Colonic mucosa (tissue), 4 donors: ENCODE measurements at regions not wholly inside any gene's neighbourhood (a gene's known extent, or its start where the extent isn't known, plus 50 kb on each side); places are given as distances from the start of the nearest gene placed in this dataset.

Experiments used
- DNase-seq: peaks from one replicate; pipeline ENCODE4 v3.0.0-alpha.2; 2020
- H3K27ac ChIP-seq: fragments of 200-600 bp; one replicate; pipeline ENCODE4 v1.8.0; 2021
- H3K27me3 ChIP-seq: fragments of 200-600 bp; one replicate; pipeline ENCODE4 v1.8.0; 2021
- H3K36me3 ChIP-seq: fragments of 200-600 bp; one replicate; pipeline ENCODE4 v1.8.0; 2021
- H3K4me1 ChIP-seq: fragments of 200-600 bp; one replicate; pipeline ENCODE4 v1.8.0; 2021; ENCODE audit warnings: mild to moderate bottlenecking
- H3K4me3 ChIP-seq: fragments of 200-600 bp; one replicate; pipeline ENCODE4 v1.8.0; 2021
- H3K9ac ChIP-seq, 2 donors: one replicate each; pipeline ENCODE4 v1.7.0; 2013; ENCODE audit warnings: control low read depth in 2 of 2, low read depth in 2 of 2, low read length in 2 of 2
- H3K9me3 ChIP-seq: fragments of 200-600 bp; one replicate; pipeline ENCODE4 v1.8.0; 2021
- intact Hi-C: fragments of 100-400 bp; cut with DNase I; formaldehyde crosslinking; loops from one replicate; pipeline ENCODE4 v1.14.1; 2022
- TF ChIP-seq, protein P1 (sequence below): fragments of 200-600 bp; IDR thresholded peaks from one replicate; pipeline ENCODE4 v1.8.0; 2022; ENCODE audit warnings: antibody characterized with exemption, mild to moderate bottlenecking
- donor health status: healthy.
- donor health status: DM: no; HTN: no; CAD: no.
- donor health status: DM: no; HTN: no; CAD: no.

DNA sequence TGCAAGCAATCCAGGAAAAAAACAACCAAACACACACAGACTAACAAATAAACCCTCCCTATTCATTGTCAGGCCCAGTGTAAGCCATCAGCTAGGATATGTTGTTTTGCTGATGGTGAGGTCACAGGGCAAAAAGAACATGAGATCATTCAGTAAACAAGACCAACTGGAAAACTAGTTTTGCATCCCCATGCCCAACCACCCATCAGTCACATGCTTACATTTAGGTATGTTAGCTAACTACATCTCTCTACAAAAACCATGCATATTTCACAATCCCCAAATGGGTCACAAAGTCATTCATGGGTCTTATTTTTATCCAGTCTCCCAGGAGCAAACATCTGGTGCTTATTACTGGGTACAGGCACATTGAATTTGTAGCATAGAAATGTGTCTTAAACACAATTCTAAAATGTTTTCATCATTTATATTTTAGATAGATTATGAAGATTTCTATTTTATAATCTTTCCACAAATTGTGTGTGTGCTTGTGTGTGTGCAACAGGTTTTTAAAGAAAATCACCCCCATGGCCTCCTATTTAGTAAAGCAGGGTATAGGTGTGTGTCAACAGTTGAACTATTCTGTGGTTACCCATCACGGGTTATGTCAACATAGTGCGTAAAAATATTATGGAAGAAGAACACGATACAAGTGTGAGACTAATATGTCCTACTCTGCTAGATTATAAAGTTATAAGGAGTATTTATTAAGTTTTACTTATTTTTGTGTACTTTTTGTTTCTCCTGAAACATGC is 103.8 kb upstream of the AKR1E2 start:
- Histone ChIP-seq H3K9ac (no peak overlapping the region), H3K4me3 (no peak overlapping the region), H3K4me1 (peaks cover 4% of the 10 kb centered on the region), H3K27me3 (no peaks in the 10 kb centered on the region), H3K9me3 (no peaks in the 10 kb centered on the region), H3K27ac (no peak overlapping the region), H3K36me3 (no peaks in the 10 kb centered on the region)
- TF ChIP-seq, protein P1, sequence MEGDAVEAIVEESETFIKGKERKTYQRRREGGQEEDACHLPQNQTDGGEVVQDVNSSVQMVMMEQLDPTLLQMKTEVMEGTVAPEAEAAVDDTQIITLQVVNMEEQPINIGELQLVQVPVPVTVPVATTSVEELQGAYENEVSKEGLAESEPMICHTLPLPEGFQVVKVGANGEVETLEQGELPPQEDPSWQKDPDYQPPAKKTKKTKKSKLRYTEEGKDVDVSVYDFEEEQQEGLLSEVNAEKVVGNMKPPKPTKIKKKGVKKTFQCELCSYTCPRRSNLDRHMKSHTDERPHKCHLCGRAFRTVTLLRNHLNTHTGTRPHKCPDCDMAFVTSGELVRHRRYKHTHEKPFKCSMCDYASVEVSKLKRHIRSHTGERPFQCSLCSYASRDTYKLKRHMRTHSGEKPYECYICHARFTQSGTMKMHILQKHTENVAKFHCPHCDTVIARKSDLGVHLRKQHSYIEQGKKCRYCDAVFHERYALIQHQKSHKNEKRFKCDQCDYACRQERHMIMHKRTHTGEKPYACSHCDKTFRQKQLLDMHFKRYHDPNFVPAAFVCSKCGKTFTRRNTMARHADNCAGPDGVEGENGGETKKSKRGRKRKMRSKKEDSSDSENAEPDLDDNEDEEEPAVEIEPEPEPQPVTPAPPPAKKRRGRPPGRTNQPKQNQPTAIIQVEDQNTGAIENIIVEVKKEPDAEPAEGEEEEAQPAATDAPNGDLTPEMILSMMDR = no peak
- no peak for DNase-seq
- intact Hi-C loops = no loop called here

DNA sequence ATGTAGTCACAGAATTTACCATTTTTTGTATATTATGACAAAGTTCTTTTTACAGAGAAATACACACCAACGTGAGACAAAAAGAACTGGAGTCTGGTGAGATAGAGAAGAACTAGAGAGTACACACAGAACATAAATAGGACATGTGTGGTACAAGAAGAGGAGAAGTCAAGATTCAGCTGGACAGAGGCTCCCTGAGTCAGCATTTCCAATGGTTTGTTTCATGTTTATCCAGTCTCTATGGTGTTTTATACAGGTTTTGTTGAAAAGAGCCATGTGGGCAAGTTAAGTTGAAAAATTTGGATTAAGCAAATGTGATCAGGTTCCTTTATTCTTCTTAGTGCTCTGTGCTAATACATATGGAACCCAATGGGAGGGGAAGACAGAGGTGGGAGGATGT is 105.5 kb upstream of the AKR1E2 start:
- TF ChIP-seq, protein P1 = no peak
- Histone ChIP-seq H3K36me3 (no peaks in the 10 kb centered on the region), H3K9ac (no peak overlapping the region), H3K9me3 (no peaks in the 10 kb centered on the region), H3K4me1 (peaks cover under 1% of the 10 kb centered on the region), H3K27me3 (no peaks in the 10 kb centered on the region), H3K27ac (no peak overlapping the region), H3K4me3 (no peak overlapping the region)
- intact Hi-C loops = no loop called here
- DNase-seq = no peak

DNA sequence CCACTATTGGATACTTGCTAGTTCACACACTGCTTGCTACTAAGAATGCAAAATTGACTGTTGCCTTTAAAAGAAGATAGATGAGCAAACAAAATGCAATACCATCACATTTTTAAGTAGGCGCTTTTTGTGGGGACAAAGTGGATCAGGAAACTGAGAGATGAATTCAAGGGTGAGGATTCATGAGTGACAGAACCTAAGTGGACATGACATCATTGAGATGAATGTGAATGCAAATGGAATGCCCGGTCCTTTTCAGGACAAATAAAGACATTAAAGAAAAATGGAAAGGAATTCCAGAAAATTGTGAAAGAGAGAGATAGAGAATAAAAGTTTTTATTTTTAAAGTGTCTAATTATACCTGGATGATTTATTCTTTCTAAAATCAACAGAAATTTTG is 106.3 kb upstream of the AKR1E2 start:
- intact Hi-C loops = no loop called here

DNA sequence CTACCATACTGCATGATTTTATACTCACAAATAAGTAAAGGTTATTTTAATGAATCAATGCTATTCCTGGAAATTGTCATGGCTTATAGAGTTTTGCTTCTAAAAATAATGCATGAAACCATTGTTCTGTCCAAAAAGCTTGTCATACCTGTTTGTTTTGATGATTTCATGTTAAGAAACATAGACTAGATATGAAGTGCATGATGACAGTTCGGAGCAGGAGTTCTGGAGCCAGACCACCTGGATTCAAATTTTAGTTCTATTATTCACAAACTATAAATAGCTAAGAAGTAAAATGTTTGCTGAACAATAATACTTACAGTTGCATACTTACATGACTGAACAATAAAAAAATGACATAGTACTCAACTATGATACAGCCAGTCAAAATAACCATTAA is 107.0 kb upstream of the AKR1E2 start:
- Histone ChIP-seq H3K36me3 (no peaks in the 10 kb centered on the region), H3K9me3 (no peaks in the 10 kb centered on the region), H3K27ac (no peak overlapping the region), H3K9ac (no peak overlapping the region), H3K4me1 (no peaks in the 10 kb centered on the region), H3K27me3 (no peaks in the 10 kb centered on the region), H3K4me3 (no peak overlapping the region)
- intact Hi-C loops = no loop called here
- no peak for DNase-seq
- TF ChIP-seq, protein P1 = no peak

More for the DNA sequence above, 106.3 kb upstream of the AKR1E2 start:
- no peak overlapping the region for H3K27ac ChIP-seq
- TF ChIP-seq, protein P1 = no peak
- H3K36me3 ChIP-seq = no peaks in the 10 kb centered on the region
- no peak overlapping the region for H3K9ac ChIP-seq
- DNase-seq = no peak
- H3K27me3 ChIP-seq = no peaks in the 10 kb centered on the region
- no peaks in the 10 kb centered on the region for H3K4me1 ChIP-seq
- no peaks in the 10 kb centered on the region for H3K9me3 ChIP-seq
- no peak overlapping the region for H3K4me3 ChIP-seq

DNA sequence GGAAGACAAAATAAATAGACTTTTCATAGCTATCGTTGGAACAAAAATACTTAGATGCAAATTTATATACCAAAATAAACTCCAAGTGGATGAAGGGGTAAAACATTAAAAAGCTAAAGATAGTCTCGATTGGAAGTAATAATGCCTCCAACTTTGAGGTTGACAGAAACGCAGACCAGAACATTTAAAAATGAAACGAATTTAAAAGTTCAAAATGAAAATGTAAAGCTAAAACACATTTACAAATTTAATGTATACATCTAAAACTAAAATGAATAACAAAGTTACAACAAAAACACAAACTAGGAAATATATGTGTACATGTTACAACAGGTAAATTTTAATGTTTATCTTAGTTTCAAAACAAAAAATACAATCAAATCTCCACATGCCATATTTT is 107.5 kb upstream of the AKR1E2 start:
- no peak overlapping the region for H3K27ac ChIP-seq
- no peaks in the 10 kb centered on the region for H3K9me3 ChIP-seq
- no peaks in the 10 kb centered on the region for H3K36me3 ChIP-seq
- intact Hi-C loops = no loop called here
- H3K9ac ChIP-seq = no peak overlapping the region
- no peak overlapping the region for H3K4me3 ChIP-seq
- DNase-seq = no peak
- TF ChIP-seq, protein P1 = no peak
- H3K4me1 ChIP-seq = no peaks in the 10 kb centered on the region
- no peaks in the 10 kb centered on the region for H3K27me3 ChIP-seq
